Neural progenitor cell (in vitro differentiated cells): ENCODE measurements at regions not wholly inside any gene's neighbourhood (a gene's known extent, or its start where the extent isn't known, plus 50 kb on each side); places are given as distances from the start of the nearest gene placed in this dataset.

Experiments used
- DNase-seq: peaks from one replicate; pipeline ENCODE4 v3.0.0-alpha.2; 2016; ENCODE audit warnings: low spot score
- H2AFZ ChIP-seq: fragments of 200-600 bp; sonication (generic); replicated peaks from 2 replicates; pipeline ENCODE4 v1.6.1; 2016; ENCODE audit warnings: antibody characterized with exemption
- H3F3A ChIP-seq: fragments of 200-600 bp; sonication (generic); 2 replicates; pipeline ENCODE4 v1.6.1; 2016; ENCODE audit warnings: antibody characterized with exemption, low read depth
- H3K27ac ChIP-seq: fragments of 200-600 bp; sonication (generic); 2 replicates; pipeline ENCODE4 v1.5.1; 2016; ENCODE audit warnings: mild to moderate bottlenecking
- H3K27me3 ChIP-seq: fragments of 200-600 bp; sonication (generic); 2 replicates; pipeline ENCODE4 v1.6.1; 2016; ENCODE audit warnings: mild to moderate bottlenecking, moderate library complexity
- H3K36me3 ChIP-seq: fragments of 200-600 bp; sonication (generic); 2 replicates; pipeline ENCODE4 v1.5.1; 2016
- H3K4me1 ChIP-seq: fragments of 200-600 bp; sonication (generic); 2 replicates; pipeline ENCODE4 v1.6.1; 2016; ENCODE audit warnings: mixed run types
- H3K4me2 ChIP-seq: fragments of 200-600 bp; sonication (generic); 2 replicates; pipeline ENCODE4 v1.6.1; 2016
- H3K4me3 ChIP-seq: fragments of 200-600 bp; sonication (generic); 2 replicates; pipeline ENCODE4 v1.5.1; 2016
- H3K79me2 ChIP-seq: fragments of 200-600 bp; sonication (generic); 2 replicates; pipeline ENCODE4 v1.6.1; 2016; ENCODE audit warnings: low read depth
- H3K9ac ChIP-seq: fragments of 200-600 bp; sonication (generic); 2 replicates; pipeline ENCODE4 v1.6.1; 2016
- H3K9me3 ChIP-seq: fragments of 200-600 bp; sonication (generic); 2 replicates; pipeline ENCODE4 v1.5.1; 2016; ENCODE audit warnings: low read depth
- H4K20me1 ChIP-seq: fragments of 200-600 bp; sonication (generic); 2 replicates; pipeline ENCODE4 v1.6.1; 2016; ENCODE audit warnings: low read depth
- H3K27ac Mint-ChIP-seq: 3 replicates; pipeline ENCODE4 v1.8.0; 2021; ENCODE audit warnings: mixed read lengths
- H3K27me3 Mint-ChIP-seq: 2 replicates; pipeline ENCODE4 v1.8.0; 2022; ENCODE audit warnings: low read depth, mild to moderate bottlenecking, inconsistent platforms, moderate library complexity, mixed read lengths; ENCODE audit not compliant: insufficient read depth
- H3K36me3 Mint-ChIP-seq: 3 replicates; pipeline ENCODE4 v1.8.0; 2021; ENCODE audit warnings: mixed read lengths
- H3K4me1 Mint-ChIP-seq: 3 replicates; pipeline ENCODE4 v1.8.0; 2021; ENCODE audit warnings: mixed read lengths
- H3K4me3 Mint-ChIP-seq: 3 replicates; pipeline ENCODE4 v1.8.0; 2021; ENCODE audit warnings: mild to moderate bottlenecking, moderate library complexity, mixed read lengths
- H3K9me3 Mint-ChIP-seq: 3 replicates; pipeline ENCODE4 v1.8.0; 2020; ENCODE audit warnings: mixed read lengths
- CTCF ChIP-seq: fragments of 200-600 bp; sonication (generic); IDR thresholded peaks from 2 replicates; pipeline ENCODE4 v1.5.1; 2017; ENCODE audit warnings: antibody characterized with exemption, mild to moderate bottlenecking
- EZH2 ChIP-seq: fragments of 200-600 bp; sonication (generic); IDR thresholded peaks from 2 replicates; pipeline ENCODE4 v1.6.1; 2017; ENCODE audit warnings: antibody characterized with exemption, mild to moderate bottlenecking, moderate library complexity
- EZH2phosphoT487 ChIP-seq: fragments of 200-600 bp; sonication (generic); IDR thresholded peaks from 2 replicates; pipeline ENCODE4 v1.6.1; 2017; ENCODE audit warnings: antibody characterized with exemption

- Mint-ChIP-seq H3K4me1 (peaks cover 33% of the 10 kb centered on the region), H3K27ac (no peak overlapping the region), H3K27me3 (no peaks in the 10 kb centered on the region), H3K9me3 (no peaks in the 10 kb centered on the region), H3K4me3 (no peak overlapping the region), H3K36me3 (no peaks in the 10 kb centered on the region)
- Histone ChIP-seq H3K27me3 (no peaks in the 10 kb centered on the region), H3K9ac (no peak overlapping the region), H3K4me1 (no peaks in the 10 kb centered on the region), H3F3A (no peaks in the 10 kb centered on the region), H3K36me3 (no peaks in the 10 kb centered on the region), H3K9me3 (no peaks in the 10 kb centered on the region), H3K4me2 (no peak overlapping the region), H4K20me1 (no peaks in the 10 kb centered on the region), H3K27ac (no peak overlapping the region), H3K4me3 (no peak overlapping the region), H2AFZ (no peak overlapping the region), H3K79me2 (no peaks in the 10 kb centered on the region)
- no peak for DNase-seq
- TF ChIP-seq EZH2 (no peak), CTCF (no peak), EZH2phosphoT487 (no peak)
These were observed 154.1 kb downstream of the WNT5A start for GRCh38 chr3:55333046-55333445.

GRCh38 chr3:55332176-55332575 lies 154.9 kb downstream of the WNT5A start:
- H3K4me3 Mint-ChIP-seq: no peak overlapping the region
- no peak overlapping the region for H3K27ac ChIP-seq
- no peaks in the 10 kb centered on the region for H3K27me3 ChIP-seq
- H3K9me3 ChIP-seq: no peaks in the 10 kb centered on the region
- H4K20me1 ChIP-seq: no peaks in the 10 kb centered on the region
- no peaks in the 10 kb centered on the region for H3K36me3 ChIP-seq
- peaks cover 29% of the 10 kb centered on the region for H3K4me1 Mint-ChIP-seq
- no peaks in the 10 kb centered on the region for H3K9me3 Mint-ChIP-seq
- H3K27ac Mint-ChIP-seq: no peak overlapping the region
- no peaks in the 10 kb centered on the region for H3K79me2 ChIP-seq
- no peak overlapping the region for H3K4me2 ChIP-seq
- H3F3A ChIP-seq: no peaks in the 10 kb centered on the region
- no peak for DNase-seq
- no peaks in the 10 kb centered on the region for H3K4me1 ChIP-seq
- no peak overlapping the region for H3K9ac ChIP-seq
- H3K27me3 Mint-ChIP-seq: no peaks in the 10 kb centered on the region
- TF ChIP-seq CTCF (no peak), EZH2 (no peak), EZH2phosphoT487 (no peak)
- no peak overlapping the region for H3K4me3 ChIP-seq
- H2AFZ ChIP-seq: no peak overlapping the region
- no peaks in the 10 kb centered on the region for H3K36me3 Mint-ChIP-seq

GRCh38 chr3:55331524-55331923 lies 155.6 kb downstream of the WNT5A start:
- Histone ChIP-seq H3K36me3 (no peaks in the 10 kb centered on the region), H3F3A (no peaks in the 10 kb centered on the region), H3K4me1 (no peaks in the 10 kb centered on the region), H3K27me3 (no peaks in the 10 kb centered on the region), H4K20me1 (no peaks in the 10 kb centered on the region), H3K9ac (no peak overlapping the region), H3K4me3 (no peak overlapping the region), H3K27ac (no peak overlapping the region), H3K4me2 (no peak overlapping the region), H2AFZ (no peak overlapping the region), H3K9me3 (no peaks in the 10 kb centered on the region), H3K79me2 (no peaks in the 10 kb centered on the region)
- TF ChIP-seq EZH2phosphoT487: no peak
- TF ChIP-seq EZH2: no peak
- no peak for TF ChIP-seq CTCF
- H3K27me3 Mint-ChIP-seq: no peaks in the 10 kb centered on the region
- H3K4me3 Mint-ChIP-seq: no peak overlapping the region
- H3K36me3 Mint-ChIP-seq: no peaks in the 10 kb centered on the region
- no peaks in the 10 kb centered on the region for H3K9me3 Mint-ChIP-seq
- no peak for DNase-seq
- peaks cover 31% of the 10 kb centered on the region for H3K4me1 Mint-ChIP-seq
- no peak overlapping the region for H3K27ac Mint-ChIP-seq

GRCh38 chr3:55330756-55331155 lies 156.3 kb downstream of the WNT5A start:
- DNase-seq: no peak
- H3K36me3 Mint-ChIP-seq: no peaks in the 10 kb centered on the region
- H3K79me2 ChIP-seq: no peaks in the 10 kb centered on the region
- no peaks in the 10 kb centered on the region for H3K27me3 ChIP-seq
- no peaks in the 10 kb centered on the region for H3F3A ChIP-seq
- H3K9me3 Mint-ChIP-seq: no peaks in the 10 kb centered on the region
- no peaks in the 10 kb centered on the region for H3K27me3 Mint-ChIP-seq
- no peak overlapping the region for H3K9ac ChIP-seq
- H3K27ac Mint-ChIP-seq: no peak overlapping the region
- TF ChIP-seq CTCF (no peak), EZH2 (no peak), EZH2phosphoT487 (no peak)
- no peaks in the 10 kb centered on the region for H3K9me3 ChIP-seq
- no peaks in the 10 kb centered on the region for H3K4me1 ChIP-seq
- H3K36me3 ChIP-seq: no peaks in the 10 kb centered on the region
- H4K20me1 ChIP-seq: no peaks in the 10 kb centered on the region
- no peak overlapping the region for H3K4me3 ChIP-seq
- H3K4me1 Mint-ChIP-seq: peaks cover 31% of the 10 kb centered on the region
- no peak overlapping the region for H2AFZ ChIP-seq
- no peak overlapping the region for H3K4me3 Mint-ChIP-seq
- no peak overlapping the region for H3K27ac ChIP-seq
- no peak overlapping the region for H3K4me2 ChIP-seq
